Neural progenitor cell (in vitro differentiated cells): ENCODE measurements at regions not wholly inside any gene's neighbourhood (a gene's known extent, or its start where the extent isn't known, plus 50 kb on each side); places are given as distances from the start of the nearest gene placed in this dataset.
"Not testable (repeated sequence)": the region's sequence is repeated elsewhere in the genome, so short reads cannot be mapped to it uniquely, and the experiment has no call there.

Source experiments
- DNase-seq: peaks from one replicate; pipeline ENCODE4 v3.0.0-alpha.2; 2016; ENCODE audit warnings: low spot score
- H2AFZ ChIP-seq: fragments of 200-600 bp; sonication (generic); replicated peaks from 2 replicates; pipeline ENCODE4 v1.6.1; 2016; ENCODE audit warnings: antibody characterized with exemption
- H3F3A ChIP-seq: fragments of 200-600 bp; sonication (generic); 2 replicates; pipeline ENCODE4 v1.6.1; 2016; ENCODE audit warnings: antibody characterized with exemption, low read depth
- H3K27ac ChIP-seq: fragments of 200-600 bp; sonication (generic); 2 replicates; pipeline ENCODE4 v1.5.1; 2016; ENCODE audit warnings: mild to moderate bottlenecking
- H3K27me3 ChIP-seq: fragments of 200-600 bp; sonication (generic); 2 replicates; pipeline ENCODE4 v1.6.1; 2016; ENCODE audit warnings: mild to moderate bottlenecking, moderate library complexity
- H3K36me3 ChIP-seq: fragments of 200-600 bp; sonication (generic); 2 replicates; pipeline ENCODE4 v1.5.1; 2016
- H3K4me1 ChIP-seq: fragments of 200-600 bp; sonication (generic); 2 replicates; pipeline ENCODE4 v1.6.1; 2016; ENCODE audit warnings: mixed run types
- H3K4me2 ChIP-seq: fragments of 200-600 bp; sonication (generic); 2 replicates; pipeline ENCODE4 v1.6.1; 2016
- H3K4me3 ChIP-seq: fragments of 200-600 bp; sonication (generic); 2 replicates; pipeline ENCODE4 v1.5.1; 2016
- H3K79me2 ChIP-seq: fragments of 200-600 bp; sonication (generic); 2 replicates; pipeline ENCODE4 v1.6.1; 2016; ENCODE audit warnings: low read depth
- H3K9ac ChIP-seq: fragments of 200-600 bp; sonication (generic); 2 replicates; pipeline ENCODE4 v1.6.1; 2016
- H3K9me3 ChIP-seq: fragments of 200-600 bp; sonication (generic); 2 replicates; pipeline ENCODE4 v1.5.1; 2016; ENCODE audit warnings: low read depth
- H4K20me1 ChIP-seq: fragments of 200-600 bp; sonication (generic); 2 replicates; pipeline ENCODE4 v1.6.1; 2016; ENCODE audit warnings: low read depth
- H3K27ac Mint-ChIP-seq: 3 replicates; pipeline ENCODE4 v1.8.0; 2021; ENCODE audit warnings: mixed read lengths
- H3K27me3 Mint-ChIP-seq: 2 replicates; pipeline ENCODE4 v1.8.0; 2022; ENCODE audit warnings: low read depth, mild to moderate bottlenecking, inconsistent platforms, moderate library complexity, mixed read lengths; ENCODE audit not compliant: insufficient read depth
- H3K36me3 Mint-ChIP-seq: 3 replicates; pipeline ENCODE4 v1.8.0; 2021; ENCODE audit warnings: mixed read lengths
- H3K4me1 Mint-ChIP-seq: 3 replicates; pipeline ENCODE4 v1.8.0; 2021; ENCODE audit warnings: mixed read lengths
- H3K4me3 Mint-ChIP-seq: 3 replicates; pipeline ENCODE4 v1.8.0; 2021; ENCODE audit warnings: mild to moderate bottlenecking, moderate library complexity, mixed read lengths
- H3K9me3 Mint-ChIP-seq: 3 replicates; pipeline ENCODE4 v1.8.0; 2020; ENCODE audit warnings: mixed read lengths
- CTCF ChIP-seq: fragments of 200-600 bp; sonication (generic); IDR thresholded peaks from 2 replicates; pipeline ENCODE4 v1.5.1; 2017; ENCODE audit warnings: antibody characterized with exemption, mild to moderate bottlenecking
- EZH2 ChIP-seq: fragments of 200-600 bp; sonication (generic); IDR thresholded peaks from 2 replicates; pipeline ENCODE4 v1.6.1; 2017; ENCODE audit warnings: antibody characterized with exemption, mild to moderate bottlenecking, moderate library complexity
- EZH2phosphoT487 ChIP-seq: fragments of 200-600 bp; sonication (generic); IDR thresholded peaks from 2 replicates; pipeline ENCODE4 v1.6.1; 2017; ENCODE audit warnings: antibody characterized with exemption

- H3K36me3 Mint-ChIP-seq, H3F3A ChIP-seq: not testable (repeated sequence)
Measured at GRCh38 chr7:57740126-57740525, 290.1 kb downstream of the ZNF716 start.

GRCh38 chr7:57769131-57769530, 319.2 kb downstream of the ZNF716 start:
- Histone ChIP-seq H3K4me1 (no peaks in the 10 kb centered on the region), H3K79me2 (no peaks in the 10 kb centered on the region), H3K27me3 (no peaks in the 10 kb centered on the region), H3K9ac (no peak overlapping the region), H3K9me3 (peaks cover 11% of the 10 kb centered on the region), H3K4me3 (no peak overlapping the region), H3K4me2 (no peak overlapping the region), H3K27ac (no peak overlapping the region), H2AFZ (no peak overlapping the region), H4K20me1 (no peaks in the 10 kb centered on the region), H3K36me3 (no peaks in the 10 kb centered on the region), H3F3A (no peaks in the 10 kb centered on the region)
- no peak overlapping the region for H3K4me3 Mint-ChIP-seq
- no peak overlapping the region for H3K27ac Mint-ChIP-seq
- no peak for DNase-seq
- H3K27me3 Mint-ChIP-seq = peaks cover 2% of the 10 kb centered on the region
- TF ChIP-seq EZH2 (no peak), EZH2phosphoT487 (no peak), CTCF (no peak)
- peaks cover 2% of the 10 kb centered on the region for H3K36me3 Mint-ChIP-seq
- peaks cover 54% of the 10 kb centered on the region for H3K9me3 Mint-ChIP-seq
- no peaks in the 10 kb centered on the region for H3K4me1 Mint-ChIP-seq

More at GRCh38 chr7:57740126-57740525, 290.1 kb downstream of the ZNF716 start:
- not testable (repeated sequence) for H3K4me3 Mint-ChIP-seq, H3K27ac ChIP-seq, H4K20me1 ChIP-seq, H3K4me2 ChIP-seq, DNase-seq, H3K27ac Mint-ChIP-seq, H3K4me3 ChIP-seq, H3K9ac ChIP-seq, H3K4me1 Mint-ChIP-seq, H3K27me3 Mint-ChIP-seq, H2AFZ ChIP-seq, H3K79me2 ChIP-seq, H3K27me3 ChIP-seq, H3K36me3 ChIP-seq, H3K4me1 ChIP-seq
- peaks cover 19% of the 10 kb centered on the region for H3K9me3 Mint-ChIP-seq
- H3K9me3 ChIP-seq = peaks cover 17% of the 10 kb centered on the region

- no peaks in the 10 kb centered on the region for H3K4me1 ChIP-seq
- no peak overlapping the region for H3K4me2 ChIP-seq
- peaks cover 55% of the 10 kb centered on the region for H3K9me3 Mint-ChIP-seq
- no peak overlapping the region for H3K4me3 Mint-ChIP-seq
- H3K9ac ChIP-seq = no peak overlapping the region
- H3K9me3 ChIP-seq = peaks cover 11% of the 10 kb centered on the region
- no peaks in the 10 kb centered on the region for H4K20me1 ChIP-seq
- no peak overlapping the region for H2AFZ ChIP-seq
- no peak for DNase-seq
- H3K27ac ChIP-seq = no peak overlapping the region
- no peaks in the 10 kb centered on the region for H3K79me2 ChIP-seq
- TF ChIP-seq EZH2 = no peak
- no peak for TF ChIP-seq EZH2phosphoT487
- no peak for TF ChIP-seq CTCF
- no peak overlapping the region for H3K4me3 ChIP-seq
- peaks cover 2% of the 10 kb centered on the region for H3K27me3 Mint-ChIP-seq
- no peak overlapping the region for H3K27ac Mint-ChIP-seq
- H3K36me3 Mint-ChIP-seq = peaks cover 2% of the 10 kb centered on the region
- H3F3A ChIP-seq = no peaks in the 10 kb centered on the region
- no peaks in the 10 kb centered on the region for H3K4me1 Mint-ChIP-seq
- H3K27me3 ChIP-seq = no peaks in the 10 kb centered on the region
- H3K36me3 ChIP-seq = no peaks in the 10 kb centered on the region
Measured at GRCh38 chr7:57769958-57770357, 320.0 kb downstream of the ZNF716 start.

- Mint-ChIP-seq H3K27ac (no peak overlapping the region), H3K4me3 (no peak overlapping the region), H3K36me3 (peaks cover 3% of the 10 kb centered on the region), H3K9me3 (peaks cover 67% of the 10 kb centered on the region), H3K4me1 (no peaks in the 10 kb centered on the region), H3K27me3 (peaks cover 4% of the 10 kb centered on the region)
- H2AFZ ChIP-seq = no peak overlapping the region
- H3K79me2 ChIP-seq = no peaks in the 10 kb centered on the region
- no peaks in the 10 kb centered on the region for H3F3A ChIP-seq
- no peak overlapping the region for H3K27ac ChIP-seq
- peaks cover 2% of the 10 kb centered on the region for H3K9me3 ChIP-seq
- no peak overlapping the region for H3K4me2 ChIP-seq
- no peak overlapping the region for H3K4me3 ChIP-seq
- H3K9ac ChIP-seq = no peak overlapping the region
- TF ChIP-seq CTCF (no peak), EZH2phosphoT487 (no peak), EZH2 (no peak)
- DNase-seq = no peak
- no peaks in the 10 kb centered on the region for H4K20me1 ChIP-seq
- H3K4me1 ChIP-seq = no peaks in the 10 kb centered on the region
- H3K36me3 ChIP-seq = no peaks in the 10 kb centered on the region
- no peaks in the 10 kb centered on the region for H3K27me3 ChIP-seq
Measured at GRCh38 chr7:57772126-57772924, 322.3 kb downstream of the ZNF716 start.
